ENCODE measurements at regions not wholly inside any gene's neighbourhood (a gene's known extent, or its start where the extent isn't known, plus 50 kb on each side); places are given as distances from the start of the nearest gene placed in this dataset.

DNA sequence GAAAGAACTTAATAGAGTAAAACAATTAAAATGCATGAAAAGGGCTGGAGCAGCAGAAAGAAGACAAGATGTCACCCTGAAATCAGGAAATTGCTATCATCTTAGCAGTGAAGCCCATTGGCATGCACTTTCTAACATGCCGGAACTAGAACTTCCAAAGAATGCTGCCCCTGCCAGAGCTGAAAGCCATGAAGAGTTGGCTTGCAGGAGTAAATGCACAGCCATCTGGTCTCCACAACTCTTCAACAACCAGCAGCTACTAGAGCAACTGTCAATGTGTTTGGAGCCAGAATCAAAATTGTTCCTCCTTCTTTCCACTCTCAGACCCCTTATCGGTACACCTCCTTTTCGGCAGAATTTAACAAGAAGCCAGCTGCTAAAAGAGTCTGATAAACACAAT, 414.1 kb downstream of the KCNH5 start:
- TF ChIP-seq EZH2 (IDR thresholded peaks at IDR 0.05; ENCODE audit: borderline replicate concordance) = no peak
- TF ChIP-seq, protein P1, sequence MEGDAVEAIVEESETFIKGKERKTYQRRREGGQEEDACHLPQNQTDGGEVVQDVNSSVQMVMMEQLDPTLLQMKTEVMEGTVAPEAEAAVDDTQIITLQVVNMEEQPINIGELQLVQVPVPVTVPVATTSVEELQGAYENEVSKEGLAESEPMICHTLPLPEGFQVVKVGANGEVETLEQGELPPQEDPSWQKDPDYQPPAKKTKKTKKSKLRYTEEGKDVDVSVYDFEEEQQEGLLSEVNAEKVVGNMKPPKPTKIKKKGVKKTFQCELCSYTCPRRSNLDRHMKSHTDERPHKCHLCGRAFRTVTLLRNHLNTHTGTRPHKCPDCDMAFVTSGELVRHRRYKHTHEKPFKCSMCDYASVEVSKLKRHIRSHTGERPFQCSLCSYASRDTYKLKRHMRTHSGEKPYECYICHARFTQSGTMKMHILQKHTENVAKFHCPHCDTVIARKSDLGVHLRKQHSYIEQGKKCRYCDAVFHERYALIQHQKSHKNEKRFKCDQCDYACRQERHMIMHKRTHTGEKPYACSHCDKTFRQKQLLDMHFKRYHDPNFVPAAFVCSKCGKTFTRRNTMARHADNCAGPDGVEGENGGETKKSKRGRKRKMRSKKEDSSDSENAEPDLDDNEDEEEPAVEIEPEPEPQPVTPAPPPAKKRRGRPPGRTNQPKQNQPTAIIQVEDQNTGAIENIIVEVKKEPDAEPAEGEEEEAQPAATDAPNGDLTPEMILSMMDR (IDR thresholded peaks at IDR 0.05; ENCODE audit: poor library complexity) = no peak

All from hepatocyte (in vitro differentiated cells).